ACC112 (cell line): ENCODE measurements at regions not wholly inside any gene's neighbourhood (a gene's known extent, or its start where the extent isn't known, plus 50 kb on each side); places are given as distances from the start of the nearest gene placed in this dataset.
"Not testable (repeated sequence)": the region's sequence is repeated elsewhere in the genome, so short reads cannot be mapped to it uniquely, and the experiment has no call there.

ENCODE experiments used
- H2AFZ ChIP-seq: fragments of 200-600 bp; sonication (generic); one replicate; pipeline ENCODE4 v1.6.0; 2017; ENCODE audit warnings: antibody characterized with exemption, low read length; ENCODE audit not compliant: unreplicated experiment
- H3K27ac ChIP-seq: fragments of 200-600 bp; sonication (generic); 2 replicates; pipeline ENCODE4 v1.5.1; 2014; ENCODE audit warnings: low read depth, mild to moderate bottlenecking, antibody characterized with exemption, low read length, moderate library complexity
- H3K27me3 ChIP-seq: fragments of 200-600 bp; sonication (generic); 2 replicates; pipeline ENCODE4 v1.6.1; 2014; ENCODE audit warnings: mild to moderate bottlenecking, antibody characterized with exemption, low read length, moderate library complexity, mixed read lengths; ENCODE audit not compliant: insufficient read depth
- H3K36me3 ChIP-seq: fragments of 200-600 bp; sonication (generic); 2 replicates; pipeline ENCODE4 v1.6.1; 2016; ENCODE audit warnings: mild to moderate bottlenecking, antibody characterized with exemption, low read length, moderate library complexity, mixed read lengths; ENCODE audit not compliant: insufficient read depth
- H3K4me1 ChIP-seq: fragments of 200-600 bp; sonication (generic); one replicate; pipeline ENCODE4 v1.6.1; 2016; ENCODE audit warnings: low read length, mixed read lengths; ENCODE audit not compliant: insufficient read depth, unreplicated experiment, control insufficient read depth
- H3K4me3 ChIP-seq: fragments of 200-600 bp; sonication (generic); 2 replicates; pipeline ENCODE4 v1.5.1; 2014; ENCODE audit warnings: mild to moderate bottlenecking, low read depth, low read length
- H3K79me2 ChIP-seq: fragments of 200-600 bp; sonication (generic); one replicate; pipeline ENCODE4 v1.6.0; 2016; ENCODE audit warnings: low read length; ENCODE audit not compliant: control insufficient read depth, unreplicated experiment, insufficient read depth

DNA sequence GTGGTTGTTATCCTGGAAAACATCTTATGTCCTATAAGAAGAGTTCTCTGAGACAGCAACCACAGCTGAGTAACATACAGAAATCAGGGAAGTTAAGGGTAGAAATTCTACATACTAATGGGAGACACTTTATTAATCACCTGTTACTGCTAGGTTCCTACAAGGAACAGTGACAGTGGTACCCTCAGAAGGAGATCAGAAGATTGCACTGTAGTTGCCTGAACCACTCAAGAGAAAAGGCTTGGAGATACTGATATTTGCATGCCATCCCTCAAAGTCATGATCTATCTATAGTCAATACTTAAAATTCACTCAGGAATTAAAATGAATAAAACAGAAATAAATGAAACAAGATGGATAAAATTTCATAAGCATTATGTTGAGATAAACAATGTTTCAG lies 136.0 kb downstream of the LMLN start:
- H2AFZ ChIP-seq, result no peak overlapping the region
- peaks cover 54% of the 10 kb centered on the region for H3K27me3 ChIP-seq
- no peak overlapping the region for H3K27ac ChIP-seq
- H3K4me3 ChIP-seq, result no peak overlapping the region
- no peaks in the 10 kb centered on the region for H3K79me2 ChIP-seq
- no peaks in the 10 kb centered on the region for H3K36me3 ChIP-seq
- H3K4me1 ChIP-seq, result no peaks in the 10 kb centered on the region

DNA sequence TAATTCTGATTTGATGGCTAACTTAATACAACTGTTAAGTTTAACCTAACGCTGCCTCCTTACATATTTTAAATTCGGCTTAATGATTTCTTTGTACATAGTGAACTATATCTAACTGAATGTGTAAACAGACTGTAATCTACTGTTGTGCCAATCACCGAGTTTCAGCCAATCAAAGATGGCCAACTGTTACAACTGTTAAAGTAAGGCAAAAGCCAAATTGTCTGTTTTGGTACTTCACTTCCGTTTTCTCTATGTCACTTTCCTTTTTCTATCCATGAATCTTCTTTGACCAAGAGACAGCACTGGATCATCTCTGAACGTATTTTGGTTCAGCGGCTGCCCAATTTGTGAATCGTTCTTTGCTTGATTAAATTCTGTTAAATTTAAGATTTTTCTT lies 137.0 kb downstream of the LMLN start:
- no peak overlapping the region for H3K27ac ChIP-seq
- H3K4me1 ChIP-seq, result no peaks in the 10 kb centered on the region
- no peak overlapping the region for H3K4me3 ChIP-seq
- H3K36me3 ChIP-seq, result no peaks in the 10 kb centered on the region
- no peaks in the 10 kb centered on the region for H3K79me2 ChIP-seq
- no peak overlapping the region for H2AFZ ChIP-seq
- peaks cover 51% of the 10 kb centered on the region for H3K27me3 ChIP-seq

DNA sequence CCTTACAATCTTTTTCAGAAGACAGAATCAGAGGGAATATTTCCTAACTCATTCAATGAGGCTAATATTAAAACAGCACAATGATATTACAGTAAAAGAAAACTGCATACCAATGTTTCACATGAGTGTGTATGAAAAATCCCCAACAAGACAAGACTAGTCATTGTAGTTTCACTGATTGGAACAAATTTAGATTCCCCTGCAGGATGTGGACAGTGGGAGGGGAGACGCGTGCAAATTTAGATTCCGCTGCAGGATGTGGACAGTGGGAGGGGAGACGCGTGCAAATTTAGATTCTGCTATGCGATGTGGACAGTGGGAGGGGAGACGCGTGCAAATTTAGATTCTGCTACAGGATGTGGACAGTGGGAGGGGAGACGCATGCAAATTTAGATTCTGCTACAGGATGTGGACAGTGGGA lies 138.7 kb downstream of the LMLN start:
- peaks cover 34% of the 10 kb centered on the region for H3K27me3 ChIP-seq
- H2AFZ ChIP-seq, H3K79me2 ChIP-seq, H3K27ac ChIP-seq, H3K36me3 ChIP-seq, H3K4me3 ChIP-seq, H3K4me1 ChIP-seq: not testable (repeated sequence)

DNA sequence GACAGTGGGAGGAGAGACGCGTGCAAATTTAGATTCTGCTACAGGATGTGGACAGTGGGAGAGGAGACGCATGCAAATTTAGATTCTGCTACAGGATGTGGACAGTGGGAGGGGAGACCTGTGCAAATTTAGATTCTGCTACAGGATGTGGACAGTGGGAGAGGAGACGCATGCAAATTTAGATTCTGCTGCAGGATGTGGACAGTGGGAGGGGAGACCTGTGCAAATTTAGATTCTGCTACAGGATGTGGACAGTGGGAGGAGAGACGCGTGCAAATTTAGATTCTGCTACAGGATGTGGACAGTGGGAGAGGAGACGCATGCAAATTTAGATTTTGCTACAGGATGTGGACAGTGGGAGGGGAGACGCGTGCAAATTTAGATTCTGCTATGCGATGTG lies 143.1 kb downstream of the LMLN start:
- H2AFZ ChIP-seq, H3K4me1 ChIP-seq, H3K27ac ChIP-seq, H3K79me2 ChIP-seq, H3K36me3 ChIP-seq, H3K4me3 ChIP-seq: not testable (repeated sequence)
- peaks cover 14% of the 10 kb centered on the region for H3K27me3 ChIP-seq

DNA sequence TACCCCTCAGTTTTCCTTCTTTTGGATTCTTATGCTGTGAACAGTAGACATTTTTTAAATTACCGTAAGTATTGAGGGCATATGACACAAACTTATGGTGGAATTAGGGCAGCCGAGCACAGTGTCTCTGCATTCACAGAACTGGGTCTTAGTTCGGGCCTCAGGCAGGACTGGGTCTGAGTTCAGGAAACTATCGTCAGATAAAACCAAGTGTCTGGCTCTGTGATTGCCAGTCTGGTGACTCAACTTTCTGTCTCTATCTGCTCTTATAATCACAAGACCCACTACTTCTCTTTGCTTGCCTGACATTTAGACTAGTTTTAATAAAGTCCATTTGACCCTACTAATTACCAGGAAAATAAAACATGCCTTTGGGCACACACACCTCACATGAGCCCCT lies 146.2 kb downstream of the LMLN start:
- H3K4me3 ChIP-seq, result no peak overlapping the region
- H3K79me2 ChIP-seq, result no peaks in the 10 kb centered on the region
- no peaks in the 10 kb centered on the region for H3K4me1 ChIP-seq
- no peak overlapping the region for H3K27ac ChIP-seq
- no peaks in the 10 kb centered on the region for H3K36me3 ChIP-seq
- H2AFZ ChIP-seq, result no peak overlapping the region
- peaks cover 38% of the 10 kb centered on the region for H3K27me3 ChIP-seq

DNA sequence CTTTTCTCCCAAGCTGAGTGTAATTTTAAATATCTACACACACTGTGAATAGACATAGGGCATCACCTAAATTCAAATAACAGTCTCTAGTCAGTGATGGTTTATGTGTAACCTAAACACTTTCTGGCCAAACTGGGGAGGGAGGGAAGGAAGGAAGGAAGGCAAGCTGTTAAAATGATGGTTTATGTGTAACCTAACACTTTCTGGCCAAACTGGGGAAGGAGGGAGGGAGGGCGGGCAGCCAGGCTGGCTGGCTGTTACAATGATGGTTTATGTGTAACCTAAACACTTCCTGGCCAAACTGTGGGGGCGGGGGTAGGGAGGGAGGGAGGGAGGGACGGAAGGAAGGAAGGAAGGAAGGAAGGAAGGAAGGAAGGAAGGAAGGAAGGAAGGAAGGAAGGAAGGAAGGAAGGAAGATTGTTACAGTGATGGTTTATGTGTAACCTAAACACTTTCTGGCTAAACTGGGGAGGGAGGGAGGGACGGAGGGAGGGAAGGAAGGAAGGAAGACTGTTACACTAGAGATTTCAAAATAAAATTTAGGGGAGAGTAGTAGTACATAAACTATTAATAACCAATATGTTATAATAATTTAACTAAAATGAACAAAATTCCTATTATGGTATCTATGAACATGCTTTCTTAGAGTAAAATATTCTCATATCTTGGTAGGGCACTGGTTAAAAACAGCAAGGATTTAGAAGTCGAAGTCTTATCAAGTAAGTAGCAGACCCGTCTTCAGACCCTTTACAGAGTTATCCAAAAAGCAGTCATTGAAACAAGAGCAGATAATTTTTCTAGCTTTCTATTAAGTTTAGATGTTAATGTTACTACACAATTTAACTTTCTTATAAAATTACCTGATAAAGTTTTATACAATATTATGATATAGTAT lies 148.1 kb downstream of the LMLN start:
- H3K27ac ChIP-seq, result no peak overlapping the region

DNA sequence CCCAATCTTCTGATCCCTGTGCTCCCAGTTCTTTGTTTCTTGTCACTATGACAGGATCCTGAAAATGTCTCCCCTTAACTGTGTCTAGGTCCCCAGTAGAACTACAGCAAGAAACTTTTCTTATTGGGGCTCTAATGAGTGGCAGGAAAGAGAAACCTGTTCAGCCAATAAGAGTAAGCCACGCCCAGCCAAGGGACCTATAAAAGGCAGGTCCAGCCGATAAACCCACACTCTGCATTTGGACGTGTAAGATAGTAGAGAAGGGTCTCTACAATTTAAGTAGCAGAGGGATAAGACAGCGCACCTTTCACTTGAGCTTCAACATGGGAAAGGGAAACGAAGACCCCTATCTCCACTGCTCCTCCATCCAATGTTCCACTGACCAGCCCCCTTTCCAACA lies 149.9 kb downstream of the LMLN start:
- Histone ChIP-seq H3K79me2 (no peaks in the 10 kb centered on the region), H3K36me3 (no peaks in the 10 kb centered on the region), H3K4me3 (no peak overlapping the region), H3K27ac (no peak overlapping the region), H3K4me1 (no peaks in the 10 kb centered on the region), H2AFZ (no peak overlapping the region), H3K27me3 (peaks cover 74% of the 10 kb centered on the region)

More for the DNA sequence above, 148.1 kb downstream of the LMLN start:
- Histone ChIP-seq H3K36me3 (no peaks in the 10 kb centered on the region), H2AFZ (no peak overlapping the region), H3K79me2 (no peaks in the 10 kb centered on the region), H3K4me1 (no peaks in the 10 kb centered on the region), H3K4me3 (no peak overlapping the region), H3K27me3 (peaks cover 56% of the 10 kb centered on the region)

DNA sequence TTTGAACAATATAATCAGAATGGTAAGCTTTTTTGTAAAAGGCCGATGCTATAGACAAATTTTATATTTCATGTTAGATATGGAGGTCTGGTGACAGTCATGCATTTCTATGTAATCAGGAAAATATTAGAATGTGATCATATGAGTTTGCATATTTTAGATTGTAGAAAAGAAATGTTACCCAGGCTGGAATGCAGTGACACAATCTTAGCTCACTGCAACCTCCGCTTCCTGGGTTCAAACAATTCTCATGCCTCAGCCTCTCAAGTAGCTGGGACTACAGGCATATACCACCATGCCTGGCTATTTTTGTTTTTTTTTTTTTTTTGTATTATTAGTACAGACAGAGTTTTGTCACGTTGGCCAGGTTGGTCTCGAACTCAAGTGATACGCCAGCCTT lies 152.0 kb downstream of the LMLN start:
- Histone ChIP-seq H3K36me3 (no peaks in the 10 kb centered on the region), H3K79me2 (no peaks in the 10 kb centered on the region), H3K4me3 (no peak overlapping the region), H3K4me1 (no peaks in the 10 kb centered on the region), H3K27ac (no peak overlapping the region), H2AFZ (no peak overlapping the region), H3K27me3 (peaks cover 76% of the 10 kb centered on the region)

DNA sequence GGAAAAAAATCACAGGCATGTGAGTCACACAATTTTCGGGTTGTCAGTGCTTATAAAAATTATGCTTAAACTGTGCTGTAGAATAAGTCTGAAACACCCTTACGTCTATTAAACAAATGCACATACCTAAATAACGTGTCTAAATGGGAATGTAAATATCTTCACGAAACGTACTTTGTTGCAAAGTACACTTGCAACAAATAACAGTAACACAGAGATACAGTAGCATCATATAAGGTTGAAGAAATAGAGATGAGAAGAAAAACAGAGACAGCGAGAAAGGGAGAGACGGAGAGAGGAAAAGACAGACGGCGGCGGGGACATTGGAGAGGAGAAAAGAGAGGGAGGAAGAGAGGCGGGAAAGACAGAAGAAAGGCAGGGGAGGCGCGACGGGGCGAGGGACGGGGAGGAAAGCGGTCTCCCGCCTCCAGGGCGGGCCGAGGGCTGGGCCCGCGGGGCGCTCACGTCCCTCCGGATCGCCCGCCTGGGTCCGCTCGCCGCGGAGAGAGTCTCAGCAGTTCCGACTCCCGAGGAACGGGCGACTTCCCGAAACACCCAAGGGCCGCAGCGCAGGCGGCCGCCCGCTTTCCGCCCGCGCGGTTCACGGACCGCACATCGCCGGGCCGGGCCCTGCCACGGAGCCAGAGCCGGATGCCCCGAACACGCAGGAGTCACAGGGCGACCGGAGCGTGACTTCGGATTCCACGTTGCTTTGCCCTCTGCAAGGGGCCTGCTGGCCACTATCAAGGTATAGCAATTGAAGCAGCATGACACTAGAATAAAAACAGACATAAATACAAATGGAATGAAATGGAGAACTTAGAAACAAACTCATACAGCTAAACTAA lies 153.4 kb downstream of the LMLN start:
- H2AFZ ChIP-seq, result no peak overlapping the region
- H3K36me3 ChIP-seq, result no peaks in the 10 kb centered on the region
- no peak overlapping the region for H3K27ac ChIP-seq
- H3K4me1 ChIP-seq, result no peaks in the 10 kb centered on the region
- no peaks in the 10 kb centered on the region for H3K79me2 ChIP-seq
- H3K4me3 ChIP-seq, result no peak overlapping the region
- peaks cover 70% of the 10 kb centered on the region for H3K27me3 ChIP-seq

DNA sequence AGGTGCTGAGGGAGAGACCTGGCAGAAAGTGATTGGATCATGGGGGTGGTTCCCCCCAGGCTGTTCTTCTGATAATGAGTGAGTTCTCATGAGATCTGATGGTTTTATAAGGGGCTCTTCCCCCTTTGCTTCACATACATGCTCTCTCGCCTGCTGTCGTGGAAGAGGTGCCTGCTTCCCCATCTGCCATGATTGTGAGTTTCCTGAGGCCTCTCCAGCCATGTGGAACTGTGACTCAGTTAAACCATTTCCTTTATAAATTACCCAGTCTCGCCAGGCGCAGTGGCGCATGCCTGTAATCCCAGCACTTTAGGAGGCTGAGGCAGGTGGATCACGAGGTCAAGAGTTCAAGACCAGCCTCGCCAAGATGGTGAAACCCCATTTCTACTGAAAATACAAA lies 154.5 kb downstream of the LMLN start:
- not testable (repeated sequence) for H3K4me3 ChIP-seq, H3K36me3 ChIP-seq, H3K79me2 ChIP-seq, H2AFZ ChIP-seq, H3K27ac ChIP-seq, H3K4me1 ChIP-seq
- peaks cover 62% of the 10 kb centered on the region for H3K27me3 ChIP-seq

DNA sequence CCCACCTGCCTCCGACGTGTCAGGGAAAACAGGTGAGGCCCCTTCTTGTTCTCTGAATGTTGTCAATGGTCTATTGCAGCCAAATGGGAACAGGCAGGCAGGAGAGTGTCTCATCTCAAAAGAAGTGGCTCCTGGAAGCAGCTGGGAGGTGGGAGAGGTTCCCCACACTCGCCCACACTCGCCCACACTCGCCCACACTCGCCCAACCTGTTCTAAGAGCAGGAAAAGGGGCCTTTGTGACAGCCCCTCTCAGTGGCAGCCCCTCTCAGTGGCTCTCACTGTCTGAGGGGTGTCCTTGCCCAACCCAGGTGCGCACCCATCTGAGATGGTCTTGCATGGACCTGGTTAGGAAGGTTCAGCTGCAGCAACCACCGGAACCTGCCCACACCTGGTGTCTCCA lies 162.2 kb downstream of the LMLN start:
- H2AFZ ChIP-seq, H3K4me3 ChIP-seq, H3K27ac ChIP-seq, H3K79me2 ChIP-seq, H3K36me3 ChIP-seq, H3K4me1 ChIP-seq, H3K27me3 ChIP-seq: not testable (repeated sequence)
